Large intestine (tissue), 3 donors: ENCODE measurements at regions not wholly inside any gene's neighbourhood (a gene's known extent, or its start where the extent isn't known, plus 50 kb on each side); places are given as distances from the start of the nearest gene placed in this dataset.

Source experiments
- DNase-seq, 2 donors: peaks; one replicate each; pipeline versions ENCODE4 v3.0.0 to v3.0.0-alpha.2; 2013
- H3K27ac ChIP-seq: one replicate; pipeline ENCODE4 v1.5.1; 2013; ENCODE audit warnings: low read length
- H3K27me3 ChIP-seq: 2 replicates; pipeline ENCODE4 v1.6.1; 2013; ENCODE audit warnings: low read length; ENCODE audit not compliant: control insufficient read depth, insufficient read depth
- H3K36me3 ChIP-seq: 2 replicates; pipeline ENCODE4 v1.6.1; 2013; ENCODE audit warnings: low read length; ENCODE audit not compliant: control insufficient read depth, insufficient read depth
- H3K4me1 ChIP-seq: one replicate; pipeline ENCODE4 v1.6.1; 2013; ENCODE audit warnings: low read length; ENCODE audit not compliant: control insufficient read depth, insufficient read depth
- H3K4me3 ChIP-seq: one replicate; pipeline ENCODE4 v1.5.1; 2013; ENCODE audit warnings: low read length
- H3K9me3 ChIP-seq: one replicate; pipeline ENCODE4 v1.6.1; 2013; ENCODE audit warnings: mild to moderate bottlenecking, low read depth, low read length, moderate library complexity; ENCODE audit not compliant: control insufficient read depth
- WGBS: methylation state at CpG from one replicate; pipeline ENCODE4 v1.1.5; 2013; ENCODE audit warnings: low lambda C conversion rate; ENCODE audit not compliant: insufficient coverage; 5-methylcytosine and 5-hydroxymethylcytosine counted together

DNA sequence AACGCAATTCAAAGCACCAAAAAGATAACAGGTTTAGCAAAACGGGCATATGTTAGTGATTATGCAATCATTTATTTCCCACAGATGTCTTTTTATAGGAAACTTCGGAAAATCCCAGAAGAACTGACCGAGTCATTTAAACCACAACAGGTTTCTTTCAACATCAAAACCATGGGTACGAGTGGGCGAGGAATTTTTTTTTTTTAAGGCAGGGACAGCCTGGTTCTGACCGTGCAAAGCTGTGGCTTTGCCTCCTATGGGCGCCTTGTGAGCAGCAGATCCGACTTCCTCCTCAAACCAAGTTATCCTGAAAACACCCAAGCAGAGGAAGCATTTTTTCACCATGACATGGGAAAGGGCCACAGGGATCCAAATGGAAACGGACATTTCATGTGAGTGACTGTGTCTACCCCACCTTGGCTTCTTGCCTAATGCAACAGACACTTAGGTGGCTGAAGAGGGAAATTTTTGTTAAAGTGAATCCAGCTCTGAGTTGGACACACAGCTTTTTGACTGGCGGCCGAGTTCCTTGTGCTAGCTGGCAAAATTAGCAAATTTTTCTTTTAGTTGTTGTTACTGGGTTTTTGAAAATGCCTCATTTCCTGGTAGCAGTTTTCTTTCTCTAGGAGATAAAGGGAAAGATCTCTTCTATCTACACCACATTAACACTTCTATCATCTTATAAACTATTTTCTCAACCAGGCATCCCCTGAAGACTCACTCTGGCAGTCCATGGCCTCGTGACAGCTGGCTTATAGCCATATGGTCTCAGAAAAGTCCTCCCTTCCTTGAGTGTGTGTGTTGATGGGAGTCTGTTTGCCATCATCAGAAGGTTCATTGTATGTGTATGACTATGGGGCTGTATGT, 487.4 kb upstream of the ZEB2 start:
- 100% methylated on average over 1 of the region's 13 CpGs for WGBS
- no peaks in the 10 kb centered on the region for H3K27me3 ChIP-seq
- no peak overlapping the region for H3K27ac ChIP-seq
- no peaks in the 10 kb centered on the region for H3K36me3 ChIP-seq
- H3K4me3 ChIP-seq = no peak overlapping the region
- no peaks in the 10 kb centered on the region for H3K4me1 ChIP-seq
- no peak for DNase-seq
- H3K9me3 ChIP-seq = no peaks in the 10 kb centered on the region

DNA sequence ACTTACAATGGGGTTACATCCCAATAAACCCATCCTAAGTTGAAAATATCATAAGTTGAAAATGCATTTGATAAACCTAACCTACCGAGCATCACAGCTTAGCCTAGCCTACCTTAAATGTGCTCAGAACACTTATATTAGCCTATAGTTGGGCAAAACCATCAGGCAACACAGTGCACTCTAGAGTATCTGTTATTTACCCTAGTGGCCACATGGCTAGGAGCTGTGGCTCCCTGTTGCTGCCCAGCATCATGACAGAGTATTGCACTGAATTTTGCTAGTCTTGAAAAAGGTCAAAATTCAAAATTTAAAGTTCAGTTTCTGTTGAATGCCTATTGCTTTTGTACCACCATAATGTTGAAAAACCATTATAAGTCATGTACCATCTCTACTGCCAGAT, 482.7 kb upstream of the ZEB2 start:
- DNase-seq = no peak
- WGBS = no CpG with 5 or more reads among the region's 1 CpG

DNA sequence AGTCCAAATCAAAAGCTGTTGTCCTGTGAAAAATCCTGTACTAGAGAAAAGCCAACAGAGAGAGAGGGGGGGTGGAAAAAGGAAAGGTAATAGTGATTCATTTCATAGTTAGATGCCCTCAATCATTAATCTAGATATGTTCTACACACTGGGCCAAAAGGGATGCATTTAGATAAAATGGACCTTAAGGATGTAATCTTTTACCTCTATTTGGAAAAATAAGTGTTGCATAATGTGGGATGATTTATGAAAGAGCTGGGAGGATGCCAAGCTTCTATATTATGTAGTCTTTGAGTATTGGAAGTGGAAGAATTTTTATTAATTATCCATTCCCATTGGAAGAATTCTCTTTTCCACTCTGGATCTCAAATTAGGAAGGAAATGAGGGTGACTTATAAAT, 480.5 kb upstream of the ZEB2 start:
- H3K27me3 ChIP-seq = no peaks in the 10 kb centered on the region
- no peak overlapping the region for H3K4me3 ChIP-seq
- H3K36me3 ChIP-seq = no peaks in the 10 kb centered on the region
- H3K9me3 ChIP-seq = no peaks in the 10 kb centered on the region
- no peak for DNase-seq
- H3K27ac ChIP-seq = no peak overlapping the region
- no peaks in the 10 kb centered on the region for H3K4me1 ChIP-seq

More for the DNA sequence above, 482.7 kb upstream of the ZEB2 start:
- no peak overlapping the region for H3K4me3 ChIP-seq
- no peaks in the 10 kb centered on the region for H3K27me3 ChIP-seq
- no peaks in the 10 kb centered on the region for H3K9me3 ChIP-seq
- H3K36me3 ChIP-seq = no peaks in the 10 kb centered on the region
- H3K4me1 ChIP-seq = no peaks in the 10 kb centered on the region
- H3K27ac ChIP-seq = no peak overlapping the region

DNA sequence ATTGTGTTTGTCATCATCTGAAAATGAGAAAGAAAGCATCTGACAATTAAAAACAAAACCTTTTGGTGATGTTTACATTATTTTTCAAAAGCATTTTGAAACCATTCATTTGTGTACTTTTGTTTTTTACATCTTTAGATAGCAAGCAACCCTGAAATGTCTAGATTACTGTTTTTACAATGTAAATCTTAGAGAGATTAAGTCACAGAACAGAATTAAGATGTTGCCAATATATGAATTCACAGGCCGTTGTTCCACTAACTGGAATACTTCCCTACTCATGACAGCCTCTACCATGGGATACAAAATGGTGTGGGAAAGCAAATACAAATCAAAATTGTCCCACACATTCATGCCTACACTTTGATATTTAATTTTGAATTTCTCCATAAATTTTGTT, 480.0 kb upstream of the ZEB2 start:
- H3K27me3 ChIP-seq = no peaks in the 10 kb centered on the region
- no CpG with 5 or more reads among the region's 1 CpG for WGBS
- no peaks in the 10 kb centered on the region for H3K9me3 ChIP-seq
- no peak for DNase-seq
- no peaks in the 10 kb centered on the region for H3K36me3 ChIP-seq
- no peak overlapping the region for H3K27ac ChIP-seq
- no peak overlapping the region for H3K4me3 ChIP-seq
- H3K4me1 ChIP-seq = no peaks in the 10 kb centered on the region

DNA sequence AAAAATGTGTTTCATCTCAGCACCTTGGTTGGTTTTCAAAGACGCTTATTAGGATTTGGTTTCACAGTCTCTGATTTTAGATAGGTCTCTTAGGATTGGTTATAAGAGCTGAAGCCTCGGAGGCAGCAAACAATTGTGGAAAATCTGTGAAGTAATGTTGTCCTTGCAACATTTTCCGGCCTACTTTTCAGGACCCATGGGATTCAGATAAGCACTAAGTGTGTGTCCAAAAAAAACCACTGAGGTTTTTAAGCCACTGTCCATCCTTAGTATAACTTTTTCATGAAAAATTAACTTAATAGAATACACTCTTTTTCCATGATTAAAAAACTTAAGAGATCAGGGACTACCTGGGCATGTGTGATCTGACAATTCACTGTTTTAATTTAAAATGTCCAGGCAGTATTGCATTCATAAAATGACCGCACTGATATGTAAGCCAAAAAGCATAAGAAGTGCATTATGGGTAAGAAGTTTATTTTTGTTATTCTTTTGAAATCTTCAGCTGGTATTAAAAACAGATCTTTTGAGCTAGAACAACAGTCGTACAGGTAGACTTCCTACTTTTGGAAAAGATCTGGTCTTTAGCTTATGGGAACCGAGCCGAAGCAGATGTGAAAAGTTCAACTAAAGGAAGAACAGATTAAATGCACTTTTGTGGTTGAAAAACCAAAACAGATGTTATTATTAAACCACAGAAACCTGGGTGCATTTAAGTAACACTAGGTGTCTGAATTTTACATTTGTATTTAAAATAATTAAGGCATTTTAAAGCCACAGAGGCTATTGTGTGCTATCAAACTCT, 479.4 kb upstream of the ZEB2 start:
- 100% methylated on average over 3 of the region's 7 CpGs for WGBS

DNA sequence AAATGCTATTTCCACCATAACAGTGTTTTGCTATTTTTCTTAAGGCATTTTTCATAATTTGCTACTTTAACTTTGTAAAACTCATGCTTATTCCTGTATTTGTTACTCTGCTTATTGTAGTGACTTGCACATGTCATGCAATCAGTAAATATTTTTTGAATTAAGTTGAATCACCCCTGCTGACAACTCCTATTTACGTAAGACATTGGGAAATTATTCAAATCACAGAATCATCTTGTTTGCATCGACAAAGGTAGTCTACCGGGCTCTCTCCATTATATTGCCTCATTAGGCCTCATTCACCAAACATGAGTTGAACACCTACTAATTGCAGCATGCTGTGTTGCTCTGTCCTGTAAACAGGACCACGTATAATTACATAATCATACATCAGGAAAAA, 478.5 kb upstream of the ZEB2 start:
- WGBS = no CpG with 5 or more reads among the region's 4 CpGs
- no peak overlapping the region for H3K4me3 ChIP-seq
- H3K9me3 ChIP-seq = no peaks in the 10 kb centered on the region
- no peaks in the 10 kb centered on the region for H3K4me1 ChIP-seq
- DNase-seq = no peak
- H3K36me3 ChIP-seq = no peaks in the 10 kb centered on the region
- no peaks in the 10 kb centered on the region for H3K27me3 ChIP-seq
- H3K27ac ChIP-seq = no peak overlapping the region

More for the DNA sequence above, 479.4 kb upstream of the ZEB2 start:
- Histone ChIP-seq H3K4me1 (no peaks in the 10 kb centered on the region), H3K36me3 (no peaks in the 10 kb centered on the region), H3K4me3 (no peak overlapping the region), H3K27me3 (no peaks in the 10 kb centered on the region), H3K9me3 (no peaks in the 10 kb centered on the region), H3K27ac (no peak overlapping the region)
- DNase-seq = no peak

DNA sequence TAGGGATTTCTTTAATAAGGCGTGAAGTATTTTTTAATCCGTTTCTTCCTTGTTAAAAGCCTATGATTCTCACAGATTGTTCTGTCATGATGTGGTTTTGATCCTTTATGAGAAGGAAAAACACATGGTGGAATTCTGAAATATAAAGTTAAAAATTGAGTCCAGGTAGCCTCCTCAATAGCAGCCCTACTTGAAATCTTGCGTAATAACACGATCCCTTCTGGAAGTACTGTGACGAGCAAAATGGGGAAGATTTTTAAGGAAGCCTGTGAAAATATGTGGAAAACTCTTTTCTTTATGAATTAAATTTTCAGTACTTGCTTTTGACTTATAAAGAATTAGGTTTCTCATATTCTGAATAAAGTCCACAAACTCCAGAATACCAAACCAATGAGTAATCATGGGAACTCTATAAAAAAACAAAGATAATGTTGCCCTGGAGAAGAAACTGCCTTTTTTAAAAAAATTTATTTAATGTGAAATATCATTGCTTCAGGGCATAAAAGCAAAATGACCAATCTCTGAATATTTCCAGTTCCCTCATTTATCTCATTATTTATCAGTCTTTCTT, 476.4 kb upstream of the ZEB2 start:
- 100% methylated on average over 1 of the region's 5 CpGs for WGBS
- Histone ChIP-seq H3K4me1 (no peaks in the 10 kb centered on the region), H3K27me3 (no peaks in the 10 kb centered on the region), H3K4me3 (no peak overlapping the region), H3K9me3 (no peaks in the 10 kb centered on the region), H3K27ac (no peak overlapping the region), H3K36me3 (no peaks in the 10 kb centered on the region)
- no peak for DNase-seq

DNA sequence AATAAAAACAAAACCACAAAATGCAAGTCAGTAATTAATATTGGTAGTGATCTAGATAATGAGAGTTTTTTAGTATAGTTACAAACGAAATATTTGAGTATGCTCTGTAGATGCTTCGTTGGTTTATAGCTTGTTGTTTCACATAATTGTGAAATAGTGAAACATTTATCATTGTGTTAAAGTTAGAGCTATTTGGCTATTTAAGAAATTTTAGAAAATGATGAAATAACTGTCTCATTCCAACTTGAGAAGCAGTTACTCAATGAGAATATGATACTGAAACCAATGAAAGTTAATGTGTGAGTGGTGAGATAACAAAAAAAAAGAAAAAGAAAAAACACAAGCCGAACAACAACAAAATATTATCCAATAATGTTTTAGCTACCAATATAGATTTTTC, 475.6 kb upstream of the ZEB2 start:
- Histone ChIP-seq H3K4me3 (no peak overlapping the region), H3K9me3 (no peaks in the 10 kb centered on the region), H3K36me3 (no peaks in the 10 kb centered on the region), H3K27me3 (no peaks in the 10 kb centered on the region), H3K27ac (no peak overlapping the region), H3K4me1 (no peaks in the 10 kb centered on the region)
- 92% methylated on average over 2 of the region's 3 CpGs for WGBS
- no peak for DNase-seq

DNA sequence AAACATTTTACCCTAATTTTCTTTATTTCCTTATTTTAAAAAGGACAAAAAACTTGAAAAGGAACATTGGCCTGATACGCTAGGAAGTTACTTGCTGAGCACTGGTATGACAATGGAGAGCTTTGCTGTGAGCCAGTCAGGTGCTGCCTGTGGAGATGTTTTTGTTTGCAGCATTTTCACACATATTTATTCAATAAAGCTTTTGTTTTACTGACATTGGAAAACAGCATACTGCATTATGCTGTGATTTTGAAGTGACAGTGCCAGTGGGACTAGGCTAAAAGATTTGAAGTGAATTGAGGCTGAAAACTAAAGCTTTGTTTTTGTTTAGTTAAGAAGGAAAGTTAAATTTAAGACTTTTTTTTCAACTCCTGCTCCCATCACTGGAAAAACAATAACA, 470.7 kb upstream of the ZEB2 start:
- Histone ChIP-seq H3K36me3 (no peaks in the 10 kb centered on the region), H3K9me3 (peaks cover 7% of the 10 kb centered on the region), H3K27me3 (no peaks in the 10 kb centered on the region), H3K4me1 (no peaks in the 10 kb centered on the region), H3K4me3 (no peak overlapping the region), H3K27ac (no peak overlapping the region)
- WGBS = no CpG with 5 or more reads among the region's 1 CpG
- DNase-seq = no peak

DNA sequence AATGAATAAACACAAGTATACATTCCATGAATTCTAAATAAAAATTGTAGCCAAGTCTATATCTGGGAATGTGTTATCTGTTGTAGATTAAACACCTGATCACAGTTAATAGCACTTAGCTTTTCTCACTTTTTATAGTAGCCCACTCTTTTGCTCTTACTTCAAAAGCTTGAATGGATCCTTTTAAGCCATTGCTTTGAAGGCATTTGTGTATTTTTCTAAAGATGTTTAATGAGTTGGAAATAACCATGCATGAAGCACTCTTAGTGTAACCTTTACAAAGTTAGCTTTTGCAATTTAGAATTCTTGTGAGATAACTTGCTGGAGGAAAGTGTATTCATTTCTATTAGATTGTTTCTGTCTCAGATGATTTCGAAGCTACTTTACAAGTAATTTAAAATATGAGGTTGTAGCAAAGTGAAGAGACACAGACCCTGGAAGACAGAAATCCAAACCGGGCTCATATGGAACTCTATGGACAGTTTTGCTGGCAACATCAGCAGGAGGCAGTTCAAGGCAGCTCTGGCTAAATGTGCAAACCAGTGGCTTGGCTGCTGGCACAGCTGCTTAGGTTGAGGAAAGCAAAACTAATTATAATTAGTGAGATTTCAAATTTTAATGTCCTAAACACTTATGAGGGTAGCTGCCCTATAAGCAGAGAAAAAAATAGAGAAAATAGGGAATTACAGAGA, 469.8 kb upstream of the ZEB2 start:
- Histone ChIP-seq H3K9me3 (peaks cover 7% of the 10 kb centered on the region), H3K36me3 (no peaks in the 10 kb centered on the region), H3K4me3 (no peak overlapping the region), H3K27me3 (no peaks in the 10 kb centered on the region), H3K4me1 (no peaks in the 10 kb centered on the region), H3K27ac (no peak overlapping the region)
- DNase-seq = no peak
- WGBS = 100% methylated on average over 1 of the region's 2 CpGs
